ENCODE measurements at regions not wholly inside any gene's neighbourhood (a gene's known extent, or its start where the extent isn't known, plus 50 kb on each side); places are given as distances from the start of the nearest gene placed in this dataset.

DNA sequence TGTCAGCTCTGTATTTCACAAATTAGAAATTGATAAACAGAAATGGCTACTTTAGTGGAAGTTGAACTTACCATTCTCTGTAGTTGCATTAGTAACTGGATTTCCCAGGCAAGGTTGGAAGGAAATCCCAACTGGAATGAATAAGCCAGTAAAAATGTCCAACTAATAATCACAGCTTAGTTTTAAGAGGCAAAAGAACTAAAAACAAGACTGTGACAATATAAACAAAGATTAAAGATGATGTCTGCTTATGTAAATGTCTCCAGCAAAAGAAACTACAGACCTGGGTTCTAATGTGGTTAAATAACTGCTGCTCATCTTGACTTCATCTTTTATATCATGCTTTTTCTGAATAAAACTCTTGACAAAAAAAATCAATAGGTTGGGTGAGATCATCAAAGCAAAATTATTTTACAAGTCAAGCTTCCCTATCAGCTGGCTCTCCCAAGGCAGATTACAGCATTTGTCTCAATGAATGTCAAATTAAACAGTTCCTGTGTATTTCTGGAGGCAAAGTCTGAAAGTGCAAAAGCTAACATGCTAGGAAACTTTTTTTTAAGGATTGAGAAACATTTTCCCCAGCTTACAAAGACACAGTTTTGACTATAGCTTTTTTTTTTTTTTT is 62.3 kb upstream of the HMHB1 start:
- TF ChIP-seq, protein P1, sequence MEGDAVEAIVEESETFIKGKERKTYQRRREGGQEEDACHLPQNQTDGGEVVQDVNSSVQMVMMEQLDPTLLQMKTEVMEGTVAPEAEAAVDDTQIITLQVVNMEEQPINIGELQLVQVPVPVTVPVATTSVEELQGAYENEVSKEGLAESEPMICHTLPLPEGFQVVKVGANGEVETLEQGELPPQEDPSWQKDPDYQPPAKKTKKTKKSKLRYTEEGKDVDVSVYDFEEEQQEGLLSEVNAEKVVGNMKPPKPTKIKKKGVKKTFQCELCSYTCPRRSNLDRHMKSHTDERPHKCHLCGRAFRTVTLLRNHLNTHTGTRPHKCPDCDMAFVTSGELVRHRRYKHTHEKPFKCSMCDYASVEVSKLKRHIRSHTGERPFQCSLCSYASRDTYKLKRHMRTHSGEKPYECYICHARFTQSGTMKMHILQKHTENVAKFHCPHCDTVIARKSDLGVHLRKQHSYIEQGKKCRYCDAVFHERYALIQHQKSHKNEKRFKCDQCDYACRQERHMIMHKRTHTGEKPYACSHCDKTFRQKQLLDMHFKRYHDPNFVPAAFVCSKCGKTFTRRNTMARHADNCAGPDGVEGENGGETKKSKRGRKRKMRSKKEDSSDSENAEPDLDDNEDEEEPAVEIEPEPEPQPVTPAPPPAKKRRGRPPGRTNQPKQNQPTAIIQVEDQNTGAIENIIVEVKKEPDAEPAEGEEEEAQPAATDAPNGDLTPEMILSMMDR (IDR thresholded peaks at IDR 0.05; ENCODE audit: insufficient read depth, low read length), result no peak
- TF ChIP-seq, protein P2, sequence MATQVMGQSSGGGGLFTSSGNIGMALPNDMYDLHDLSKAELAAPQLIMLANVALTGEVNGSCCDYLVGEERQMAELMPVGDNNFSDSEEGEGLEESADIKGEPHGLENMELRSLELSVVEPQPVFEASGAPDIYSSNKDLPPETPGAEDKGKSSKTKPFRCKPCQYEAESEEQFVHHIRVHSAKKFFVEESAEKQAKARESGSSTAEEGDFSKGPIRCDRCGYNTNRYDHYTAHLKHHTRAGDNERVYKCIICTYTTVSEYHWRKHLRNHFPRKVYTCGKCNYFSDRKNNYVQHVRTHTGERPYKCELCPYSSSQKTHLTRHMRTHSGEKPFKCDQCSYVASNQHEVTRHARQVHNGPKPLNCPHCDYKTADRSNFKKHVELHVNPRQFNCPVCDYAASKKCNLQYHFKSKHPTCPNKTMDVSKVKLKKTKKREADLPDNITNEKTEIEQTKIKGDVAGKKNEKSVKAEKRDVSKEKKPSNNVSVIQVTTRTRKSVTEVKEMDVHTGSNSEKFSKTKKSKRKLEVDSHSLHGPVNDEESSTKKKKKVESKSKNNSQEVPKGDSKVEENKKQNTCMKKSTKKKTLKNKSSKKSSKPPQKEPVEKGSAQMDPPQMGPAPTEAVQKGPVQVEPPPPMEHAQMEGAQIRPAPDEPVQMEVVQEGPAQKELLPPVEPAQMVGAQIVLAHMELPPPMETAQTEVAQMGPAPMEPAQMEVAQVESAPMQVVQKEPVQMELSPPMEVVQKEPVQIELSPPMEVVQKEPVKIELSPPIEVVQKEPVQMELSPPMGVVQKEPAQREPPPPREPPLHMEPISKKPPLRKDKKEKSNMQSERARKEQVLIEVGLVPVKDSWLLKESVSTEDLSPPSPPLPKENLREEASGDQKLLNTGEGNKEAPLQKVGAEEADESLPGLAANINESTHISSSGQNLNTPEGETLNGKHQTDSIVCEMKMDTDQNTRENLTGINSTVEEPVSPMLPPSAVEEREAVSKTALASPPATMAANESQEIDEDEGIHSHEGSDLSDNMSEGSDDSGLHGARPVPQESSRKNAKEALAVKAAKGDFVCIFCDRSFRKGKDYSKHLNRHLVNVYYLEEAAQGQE (IDR thresholded peaks at IDR 0.05; ENCODE audit: insufficient replicate concordance, low read depth), result no peak

All from HL-60 (cell line).